ENCODE measurements at regions not wholly inside any gene's neighbourhood (a gene's known extent, or its start where the extent isn't known, plus 50 kb on each side); places are given as distances from the start of the nearest gene placed in this dataset.
A peak's percentile ranks its signal among the peaks of the same experiment; 100 is the strongest.

GRCh38 chr1:226816576-226816975, 53.8 kb upstream of the PSEN2 start:
- Mint-ChIP-seq H3K4me3 (no peak overlapping the region), H3K9me3 (no peaks in the 10 kb centered on the region), H3K27ac (no peak overlapping the region), H3K27me3 (no peaks in the 10 kb centered on the region), H3K36me3 (no peaks in the 10 kb centered on the region), H3K4me1 (peaks cover under 1% of the 10 kb centered on the region)
- ATAC-seq = no peak

- Mint-ChIP-seq H3K4me1 (no peaks in the 10 kb centered on the region), H3K27ac (no peak overlapping the region), H3K4me3 (no peak overlapping the region), H3K27me3 (no peaks in the 10 kb centered on the region), H3K36me3 (no peaks in the 10 kb centered on the region), H3K9me3 (no peaks in the 10 kb centered on the region)
- ATAC-seq = no peak
Observed at GRCh38 chr1:226814751-226815537, 55.5 kb upstream of the PSEN2 start.

GRCh38 chr1:226813671-226814591, 56.5 kb upstream of the PSEN2 start:
- H3K9me3 Mint-ChIP-seq = no peaks in the 10 kb centered on the region
- H3K4me3 Mint-ChIP-seq = no peak overlapping the region
- ATAC-seq = no peak
- no peak overlapping the region for H3K27ac Mint-ChIP-seq
- H3K4me1 Mint-ChIP-seq = no peaks in the 10 kb centered on the region
- H3K27me3 Mint-ChIP-seq = no peaks in the 10 kb centered on the region
- no peaks in the 10 kb centered on the region for H3K36me3 Mint-ChIP-seq

- no peaks in the 10 kb centered on the region for H3K4me1 Mint-ChIP-seq
- ATAC-seq = no peak
- H3K9me3 Mint-ChIP-seq = no peaks in the 10 kb centered on the region
- no peaks in the 10 kb centered on the region for H3K36me3 Mint-ChIP-seq
- no peaks in the 10 kb centered on the region for H3K27me3 Mint-ChIP-seq
- no peak overlapping the region for H3K4me3 Mint-ChIP-seq
- H3K27ac Mint-ChIP-seq = no peak overlapping the region
Observed at GRCh38 chr1:226810681-226811080, 59.7 kb upstream of the PSEN2 start.

- ATAC-seq = no peak
Observed at GRCh38 chr1:226809785-226810571, 60.4 kb upstream of the PSEN2 start.

GRCh38 chr1:226808501-226808900, 61.9 kb upstream of the PSEN2 start:
- H3K27ac Mint-ChIP-seq = no peak overlapping the region
- H3K27me3 Mint-ChIP-seq = peaks cover 9% of the 10 kb centered on the region
- no peaks in the 10 kb centered on the region for H3K36me3 Mint-ChIP-seq
- no peak overlapping the region for H3K4me3 Mint-ChIP-seq
- no peaks in the 10 kb centered on the region for H3K9me3 Mint-ChIP-seq
- no peak for ATAC-seq
- no peaks in the 10 kb centered on the region for H3K4me1 Mint-ChIP-seq

More at GRCh38 chr1:226809785-226810571, 60.4 kb upstream of the PSEN2 start:
- no peak overlapping the region for H3K4me3 Mint-ChIP-seq
- H3K9me3 Mint-ChIP-seq = no peaks in the 10 kb centered on the region
- H3K36me3 Mint-ChIP-seq = no peaks in the 10 kb centered on the region
- no peak overlapping the region for H3K27ac Mint-ChIP-seq
- H3K4me1 Mint-ChIP-seq = no peaks in the 10 kb centered on the region
- peaks cover 2% of the 10 kb centered on the region for H3K27me3 Mint-ChIP-seq

GRCh38 chr1:226806988-226807387, 63.4 kb upstream of the PSEN2 start:
- H3K36me3 Mint-ChIP-seq = no peaks in the 10 kb centered on the region
- no peaks in the 10 kb centered on the region for H3K4me1 Mint-ChIP-seq
- H3K4me3 Mint-ChIP-seq = no peak overlapping the region
- no peaks in the 10 kb centered on the region for H3K9me3 Mint-ChIP-seq
- no peak for ATAC-seq
- H3K27me3 Mint-ChIP-seq = peaks cover 9% of the 10 kb centered on the region
- H3K27ac Mint-ChIP-seq = no peak overlapping the region

- H3K27me3 Mint-ChIP-seq = peaks cover 9% of the 10 kb centered on the region
- ATAC-seq = no peak
- H3K4me3 Mint-ChIP-seq = no peak overlapping the region
- no peaks in the 10 kb centered on the region for H3K36me3 Mint-ChIP-seq
- no peaks in the 10 kb centered on the region for H3K9me3 Mint-ChIP-seq
- H3K4me1 Mint-ChIP-seq = peaks cover under 1% of the 10 kb centered on the region
- no peak overlapping the region for H3K27ac Mint-ChIP-seq
Observed at GRCh38 chr1:226804907-226805759, 65.3 kb upstream of the PSEN2 start.

- H3K9me3 Mint-ChIP-seq = no peaks in the 10 kb centered on the region
- no peaks in the 10 kb centered on the region for H3K36me3 Mint-ChIP-seq
- H3K27ac Mint-ChIP-seq = no peak overlapping the region
- ATAC-seq = no peak
- H3K4me3 Mint-ChIP-seq = no peak overlapping the region
- peaks cover 9% of the 10 kb centered on the region for H3K27me3 Mint-ChIP-seq
- H3K4me1 Mint-ChIP-seq = peaks cover 20% of the 10 kb centered on the region
Observed at GRCh38 chr1:226800763-226801380, 61.8 kb upstream of the ITPKB start.

- no peak overlapping the region for H3K4me3 Mint-ChIP-seq
- ATAC-seq = no peak
Observed at GRCh38 chr1:226799634-226800281, 60.7 kb upstream of the ITPKB start.

GRCh38 chr1:226798427-226799411, 59.6 kb upstream of the ITPKB start:
- Mint-ChIP-seq H3K4me1 (peaks cover 20% of the 10 kb centered on the region), H3K27ac (peak overlapping the region; percentile 76), H3K36me3 (no peaks in the 10 kb centered on the region), H3K27me3 (no peaks in the 10 kb centered on the region), H3K9me3 (no peaks in the 10 kb centered on the region), H3K4me3 (peak overlapping the region; percentile 29)
- ATAC-seq = peak; percentile 89

More at GRCh38 chr1:226799634-226800281, 60.7 kb upstream of the ITPKB start:
- Mint-ChIP-seq H3K27me3 (peaks cover 5% of the 10 kb centered on the region), H3K4me1 (peaks cover 20% of the 10 kb centered on the region), H3K27ac (peak overlapping the region; percentile 76), H3K36me3 (no peaks in the 10 kb centered on the region), H3K9me3 (no peaks in the 10 kb centered on the region)

- H3K36me3 Mint-ChIP-seq = no peaks in the 10 kb centered on the region
- H3K27ac Mint-ChIP-seq = no peak overlapping the region
Observed at GRCh38 chr1:226797151-226797550, 58.1 kb upstream of the ITPKB start.

More at GRCh38 chr1:226797151-226797550, 58.1 kb upstream of the ITPKB start:
- H3K9me3 Mint-ChIP-seq = no peaks in the 10 kb centered on the region
- no peak overlapping the region for H3K4me3 Mint-ChIP-seq
- H3K4me1 Mint-ChIP-seq = peaks cover 20% of the 10 kb centered on the region
- no peak for ATAC-seq
- no peaks in the 10 kb centered on the region for H3K27me3 Mint-ChIP-seq
